ENCODE measurements at regions not wholly inside any gene's neighbourhood (a gene's known extent, or its start where the extent isn't known, plus 50 kb on each side); places are given as distances from the start of the nearest gene placed in this dataset.

DNA sequence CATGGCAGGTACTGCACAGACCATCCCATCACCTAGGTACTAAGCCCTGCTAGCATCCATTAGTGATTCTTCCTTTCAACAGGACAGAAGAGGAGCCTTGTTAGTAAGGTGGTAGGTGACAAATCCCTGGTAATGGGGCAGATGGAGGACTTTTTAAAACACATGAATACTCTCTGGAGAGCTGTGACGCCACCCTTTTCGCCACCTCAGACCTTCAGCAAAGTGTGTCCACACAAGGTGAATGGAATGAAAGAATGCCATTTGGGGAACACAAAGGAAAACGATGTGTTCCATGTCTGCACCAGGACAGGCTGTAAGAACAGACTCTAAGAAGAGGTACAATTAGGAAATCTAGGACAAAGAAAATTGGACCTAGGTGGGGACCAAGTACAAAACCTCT is 110.5 kb upstream of the CARMIL1 start:
- no peak for DNase-seq (ENCODE audit: low spot score)
- Histone ChIP-seq H3K27ac (no peak overlapping the region), H3K27me3 (replicated peaks; ENCODE audit: insufficient read depth) (no peaks in the 10 kb centered on the region), H3K9me3 (no peaks in the 10 kb centered on the region), H3K36me3 (no peaks in the 10 kb centered on the region), H3K4me3 (no peak overlapping the region), H3K4me1 (replicated peaks) (no peaks in the 10 kb centered on the region)
- intact Hi-C loops (cut with DNase I), result no loop called here
- TF ChIP-seq POLR2AphosphoS5 (IDR thresholded peaks at IDR 0.05), result no peak
- TF ChIP-seq, protein P1, sequence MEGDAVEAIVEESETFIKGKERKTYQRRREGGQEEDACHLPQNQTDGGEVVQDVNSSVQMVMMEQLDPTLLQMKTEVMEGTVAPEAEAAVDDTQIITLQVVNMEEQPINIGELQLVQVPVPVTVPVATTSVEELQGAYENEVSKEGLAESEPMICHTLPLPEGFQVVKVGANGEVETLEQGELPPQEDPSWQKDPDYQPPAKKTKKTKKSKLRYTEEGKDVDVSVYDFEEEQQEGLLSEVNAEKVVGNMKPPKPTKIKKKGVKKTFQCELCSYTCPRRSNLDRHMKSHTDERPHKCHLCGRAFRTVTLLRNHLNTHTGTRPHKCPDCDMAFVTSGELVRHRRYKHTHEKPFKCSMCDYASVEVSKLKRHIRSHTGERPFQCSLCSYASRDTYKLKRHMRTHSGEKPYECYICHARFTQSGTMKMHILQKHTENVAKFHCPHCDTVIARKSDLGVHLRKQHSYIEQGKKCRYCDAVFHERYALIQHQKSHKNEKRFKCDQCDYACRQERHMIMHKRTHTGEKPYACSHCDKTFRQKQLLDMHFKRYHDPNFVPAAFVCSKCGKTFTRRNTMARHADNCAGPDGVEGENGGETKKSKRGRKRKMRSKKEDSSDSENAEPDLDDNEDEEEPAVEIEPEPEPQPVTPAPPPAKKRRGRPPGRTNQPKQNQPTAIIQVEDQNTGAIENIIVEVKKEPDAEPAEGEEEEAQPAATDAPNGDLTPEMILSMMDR (IDR thresholded peaks at IDR 0.05), result no peak
- TF ChIP-seq POLR2A (IDR thresholded peaks at IDR 0.05), result no peak
- 89% methylated on average over 3 of the region's 3 CpGs for WGBS

DNA sequence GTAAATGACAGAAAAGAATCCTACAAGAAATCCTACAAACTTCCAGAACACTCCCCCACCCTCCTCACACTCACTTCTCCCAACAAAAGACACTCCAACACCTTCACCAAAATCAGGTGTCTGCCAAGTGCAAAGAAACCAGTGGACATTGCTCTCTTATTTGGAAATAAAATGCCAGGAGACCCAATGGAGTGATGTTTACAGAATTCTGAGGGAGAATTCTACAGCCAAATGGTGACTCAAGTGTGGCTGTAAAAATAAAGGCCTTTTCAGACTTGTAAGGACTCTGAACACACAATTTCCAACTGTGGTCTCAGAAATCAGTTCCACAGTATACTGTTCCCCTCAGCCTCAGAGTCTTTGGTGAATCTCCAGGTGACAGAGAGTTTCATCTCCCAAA is 109.6 kb upstream of the CARMIL1 start:
- Histone ChIP-seq H3K27ac (no peak overlapping the region), H3K4me1 (replicated peaks) (no peaks in the 10 kb centered on the region), H3K36me3 (no peaks in the 10 kb centered on the region), H3K4me3 (no peak overlapping the region), H3K9me3 (no peaks in the 10 kb centered on the region), H3K27me3 (replicated peaks; ENCODE audit: insufficient read depth) (no peaks in the 10 kb centered on the region)
- intact Hi-C loops (cut with DNase I), result no loop called here
- TF ChIP-seq POLR2A (IDR thresholded peaks at IDR 0.05) (no peak), POLR2AphosphoS5 (IDR thresholded peaks at IDR 0.05) (no peak)
- TF ChIP-seq, protein P1 (IDR thresholded peaks at IDR 0.05), result no peak
- no peak for DNase-seq (ENCODE audit: low spot score)

DNA sequence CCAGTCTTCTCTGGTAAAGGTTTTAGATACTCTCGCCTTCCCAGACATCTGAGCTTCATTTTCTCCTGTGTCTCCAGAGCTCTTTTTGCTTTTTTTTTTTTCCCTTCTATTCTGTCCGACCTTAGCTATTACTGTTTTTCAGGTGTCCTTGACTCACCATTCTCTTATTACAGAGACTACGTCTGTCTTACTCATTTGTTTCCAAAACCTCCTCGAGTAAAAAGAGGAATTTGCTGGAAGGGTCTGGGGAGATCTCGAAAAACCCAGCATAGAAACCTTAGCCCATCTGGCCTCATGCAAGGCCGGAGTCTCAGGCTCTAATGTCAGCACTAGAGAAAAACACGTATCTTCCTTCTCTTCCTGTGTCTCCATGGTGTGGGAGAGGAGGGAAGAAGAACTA is 109.2 kb upstream of the CARMIL1 start:
- intact Hi-C loops (cut with DNase I), result no loop called here
- no peak for DNase-seq (ENCODE audit: low spot score)
- TF ChIP-seq POLR2AphosphoS5 (IDR thresholded peaks at IDR 0.05) (no peak), POLR2A (IDR thresholded peaks at IDR 0.05) (no peak)
- TF ChIP-seq, protein P1 (IDR thresholded peaks at IDR 0.05), result no peak
- H3K36me3 ChIP-seq, result no peaks in the 10 kb centered on the region
- H3K9me3 ChIP-seq, result no peaks in the 10 kb centered on the region
- H3K27ac ChIP-seq, result no peak overlapping the region
- 85% methylated on average over 7 of the region's 7 CpGs for WGBS
- H3K4me3 ChIP-seq, result no peak overlapping the region
- no peaks in the 10 kb centered on the region for H3K27me3 ChIP-seq (replicated peaks; ENCODE audit: insufficient read depth)
- H3K4me1 ChIP-seq (replicated peaks), result no peaks in the 10 kb centered on the region

DNA sequence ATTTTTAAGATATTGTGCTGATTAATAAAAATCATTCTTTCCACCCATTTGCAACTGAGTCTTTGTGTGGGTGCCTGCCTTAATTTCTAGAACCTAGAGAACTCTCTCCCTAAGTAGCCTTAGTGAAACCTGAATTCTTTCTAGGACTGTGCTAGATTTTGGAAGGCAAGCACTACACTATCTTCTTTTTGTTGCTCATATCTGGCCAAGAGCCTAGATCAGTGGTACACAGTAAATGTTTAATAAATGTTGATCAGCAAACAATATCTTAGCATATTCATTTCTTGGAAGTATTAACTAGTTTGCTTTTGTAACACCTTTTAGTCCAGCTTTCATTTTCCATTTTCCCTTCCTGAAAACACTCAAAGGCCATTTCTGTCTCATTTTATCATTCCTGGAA is 108.5 kb upstream of the CARMIL1 start:
- no peaks in the 10 kb centered on the region for H3K27me3 ChIP-seq (replicated peaks; ENCODE audit: insufficient read depth)
- no peaks in the 10 kb centered on the region for H3K4me1 ChIP-seq (replicated peaks)
- H3K27ac ChIP-seq, result no peak overlapping the region
- TF ChIP-seq POLR2AphosphoS5 (IDR thresholded peaks at IDR 0.05), result no peak
- TF ChIP-seq, protein P1 (IDR thresholded peaks at IDR 0.05), result no peak
- no peak for TF ChIP-seq POLR2A (IDR thresholded peaks at IDR 0.05)
- no peaks in the 10 kb centered on the region for H3K9me3 ChIP-seq
- H3K36me3 ChIP-seq, result no peaks in the 10 kb centered on the region
- no peak for DNase-seq (ENCODE audit: low spot score)
- H3K4me3 ChIP-seq, result no peak overlapping the region
- intact Hi-C loops (cut with DNase I), result no loop called here

DNA sequence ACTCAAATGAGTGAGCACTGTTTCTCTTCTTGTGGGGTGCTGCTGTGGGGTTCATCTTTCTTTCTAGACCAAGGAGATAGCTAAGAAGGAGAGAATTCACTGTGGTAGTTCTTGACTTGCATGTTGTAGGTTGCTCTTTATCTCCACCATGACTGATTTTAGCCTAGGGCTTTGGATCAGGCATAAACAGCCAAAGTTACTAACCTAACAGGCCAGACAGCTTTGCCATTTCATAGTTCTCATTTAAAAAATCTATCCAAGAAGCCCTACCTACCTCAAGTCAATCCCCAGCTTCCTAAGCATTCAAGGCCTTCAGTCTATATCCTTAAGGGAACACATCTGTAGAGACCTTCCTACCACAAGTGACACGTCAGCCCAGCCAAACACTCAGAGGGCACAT is 107.9 kb upstream of the CARMIL1 start:
- H3K27me3 ChIP-seq (replicated peaks; ENCODE audit: insufficient read depth), result no peaks in the 10 kb centered on the region
- WGBS, result 95% methylated on average over 1 of the region's 1 CpG
- TF ChIP-seq, protein P1 (IDR thresholded peaks at IDR 0.05), result no peak
- TF ChIP-seq POLR2AphosphoS5 (IDR thresholded peaks at IDR 0.05) (no peak), POLR2A (IDR thresholded peaks at IDR 0.05) (no peak)
- no peaks in the 10 kb centered on the region for H3K9me3 ChIP-seq
- H3K4me1 ChIP-seq (replicated peaks), result no peaks in the 10 kb centered on the region
- H3K27ac ChIP-seq, result no peak overlapping the region
- intact Hi-C loops (cut with DNase I), result no loop called here
- DNase-seq (ENCODE audit: low spot score), result no peak
- H3K4me3 ChIP-seq, result no peak overlapping the region
- H3K36me3 ChIP-seq, result no peaks in the 10 kb centered on the region
